Stimulated activated CD4-positive, alpha-beta T cell treated with anti-CD3 and anti-CD28 coated beads, Interleukin-1b, Interleukin-23, amount 100 ng/mL, for 1 hour (primary cell): ENCODE measurements at regions not wholly inside any gene's neighbourhood (a gene's known extent, or its start where the extent isn't known, plus 50 kb on each side); places are given as distances from the start of the nearest gene placed in this dataset.
"Not testable (repeated sequence)": the region's sequence is repeated elsewhere in the genome, so short reads cannot be mapped to it uniquely, and the experiment has no call there.

Source experiments
- DNase-seq, 2 donors: peaks; one replicate each; pipeline ENCODE4 v3.0.0-alpha.2; 2020; ENCODE audit warnings: low read depth in 2 of 2

DNA sequence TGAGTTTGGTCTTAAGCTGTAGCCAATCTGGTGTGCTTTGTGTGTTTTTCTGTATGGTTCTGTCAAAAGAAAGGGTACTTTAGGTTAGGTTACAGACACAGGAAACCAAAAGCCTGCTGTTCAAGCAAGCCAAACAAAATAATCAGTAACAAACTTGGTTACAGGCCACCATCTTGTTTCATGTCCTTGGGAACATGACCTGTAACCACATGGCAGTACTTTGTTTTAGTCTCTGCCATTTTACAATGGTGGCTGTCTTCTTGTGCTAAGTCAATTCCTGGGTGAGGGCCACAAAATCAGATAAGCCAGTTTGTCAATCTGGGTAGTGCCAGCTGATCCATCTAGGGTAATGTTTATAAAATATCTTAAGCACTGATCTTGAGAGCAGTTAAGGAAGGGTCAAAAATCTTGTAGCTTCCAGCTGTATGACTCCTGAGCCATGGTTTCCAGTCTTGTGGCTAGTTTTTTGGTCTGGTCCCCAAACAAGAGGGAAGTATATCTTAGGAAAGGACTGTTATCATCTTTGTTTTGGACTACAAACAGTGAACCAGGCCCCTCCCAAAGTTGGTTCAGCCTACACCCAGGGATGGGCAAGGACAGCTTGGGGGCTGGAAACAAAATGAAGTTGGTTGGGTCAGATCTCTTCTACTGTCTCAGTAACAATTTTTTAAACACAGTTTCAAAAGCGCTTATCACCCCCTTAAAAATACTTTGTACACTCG, 90.0 kb downstream of the IGLL5 start:
- DNase-seq: no peak

DNA sequence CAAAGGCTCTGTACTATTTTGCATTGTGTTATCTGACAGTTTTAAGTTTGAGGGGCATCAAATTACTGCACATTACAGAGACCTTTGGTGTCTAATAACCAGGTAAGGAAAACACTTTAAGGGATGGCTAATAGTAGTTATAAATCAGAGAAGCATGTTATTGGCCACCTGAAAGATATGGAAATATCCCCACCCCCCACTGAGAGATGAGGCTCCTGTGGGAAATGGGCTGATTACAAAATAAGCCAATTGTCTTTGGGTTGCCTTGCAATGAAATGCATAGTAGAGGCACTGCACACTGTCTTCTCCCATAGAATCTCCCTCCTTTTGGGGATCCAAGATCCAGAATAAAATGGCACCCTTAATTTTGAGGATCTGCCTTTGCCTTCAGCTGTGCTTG, 91.0 kb downstream of the IGLL5 start:
- DNase-seq: no peak

DNA sequence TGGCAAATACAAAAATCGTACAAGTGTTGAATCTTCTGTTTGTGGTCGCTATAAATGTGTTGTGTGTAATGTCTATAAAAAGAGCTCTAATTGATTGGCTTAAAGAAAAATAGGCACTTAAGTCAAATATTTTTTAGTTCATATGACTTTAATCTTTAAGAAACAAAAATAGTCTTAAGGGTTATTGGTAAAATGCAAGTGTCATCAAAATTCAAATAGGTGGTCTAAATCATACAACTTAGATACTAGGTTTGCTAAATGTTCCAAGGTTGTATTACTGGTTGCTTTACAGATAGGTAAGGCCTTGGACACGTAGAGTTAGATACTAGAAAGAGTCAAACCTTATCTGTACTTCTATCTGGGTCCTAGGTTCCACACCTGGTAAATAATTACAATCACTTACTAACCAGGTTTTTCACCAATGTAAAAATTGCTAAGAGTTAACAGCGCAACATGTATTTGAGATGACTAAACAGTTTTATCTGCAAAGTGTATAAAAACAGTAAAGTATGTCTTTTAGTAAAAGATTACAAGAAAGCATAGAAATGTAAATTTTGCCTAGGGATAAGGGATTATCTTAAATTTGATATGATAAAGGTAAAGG, 91.1 kb upstream of the GNAZ start:
- DNase-seq: no peak

DNA sequence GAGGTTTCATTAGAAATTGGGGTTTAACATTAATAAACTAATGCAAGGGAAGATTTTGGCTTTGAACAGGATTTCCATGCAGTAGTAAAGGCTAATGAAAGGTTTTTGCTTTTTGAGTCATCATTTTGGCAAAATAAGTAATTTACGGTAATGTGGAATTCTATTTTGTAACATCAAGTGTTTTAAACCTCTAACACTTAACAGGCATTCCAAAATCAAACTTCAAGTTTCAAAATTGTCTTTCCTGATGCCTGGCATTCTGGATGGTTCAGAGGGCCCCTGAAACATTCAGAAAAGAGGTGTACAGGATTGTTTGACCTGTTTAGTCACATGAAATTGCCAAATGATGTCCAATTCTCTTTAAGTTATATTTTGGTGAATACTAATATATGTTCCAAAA, 90.4 kb upstream of the GNAZ start:
- DNase-seq: no peak

DNA sequence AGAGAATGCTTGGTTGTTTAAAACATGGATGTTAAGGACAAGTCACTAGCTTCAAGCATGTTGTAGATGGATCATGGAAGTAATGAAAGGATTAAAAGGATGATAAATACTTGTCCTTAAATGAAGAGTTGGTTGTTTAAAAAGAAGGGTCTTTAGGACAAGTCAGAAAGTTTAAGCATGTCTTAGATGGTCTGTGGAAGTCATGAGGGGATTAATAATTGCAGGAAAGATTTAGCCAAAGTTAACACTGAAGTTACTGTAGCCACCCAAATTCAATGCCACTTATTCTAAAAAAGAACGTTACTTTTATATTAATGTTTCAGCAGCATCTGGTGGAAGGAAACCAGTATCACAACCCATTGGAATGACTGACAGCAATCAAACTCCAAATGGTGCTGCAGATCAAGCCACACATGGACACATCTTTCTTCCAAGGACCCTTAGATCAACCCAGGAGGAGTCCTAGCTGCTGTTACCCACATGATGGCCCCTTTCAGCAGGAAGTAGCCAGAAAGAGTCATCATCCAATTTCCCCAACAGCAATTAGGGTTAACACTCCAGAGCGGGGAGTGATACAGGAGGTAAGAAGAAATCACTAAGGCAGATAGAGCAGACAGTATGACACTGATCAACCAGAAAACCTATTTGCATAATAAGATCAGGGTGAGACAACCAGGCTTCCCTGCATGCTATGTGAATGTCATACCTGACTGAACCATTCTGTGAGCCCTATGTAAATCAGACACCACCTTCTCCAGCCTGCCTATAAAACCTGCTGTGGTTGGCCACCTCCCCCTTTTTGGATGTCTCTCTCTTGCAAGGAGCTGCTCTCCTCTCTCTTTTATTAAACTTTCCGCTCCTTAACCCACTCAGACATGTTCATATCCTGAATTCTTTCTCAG, 88.4 kb upstream of the GNAZ start:
- DNase-seq: no peak

DNA sequence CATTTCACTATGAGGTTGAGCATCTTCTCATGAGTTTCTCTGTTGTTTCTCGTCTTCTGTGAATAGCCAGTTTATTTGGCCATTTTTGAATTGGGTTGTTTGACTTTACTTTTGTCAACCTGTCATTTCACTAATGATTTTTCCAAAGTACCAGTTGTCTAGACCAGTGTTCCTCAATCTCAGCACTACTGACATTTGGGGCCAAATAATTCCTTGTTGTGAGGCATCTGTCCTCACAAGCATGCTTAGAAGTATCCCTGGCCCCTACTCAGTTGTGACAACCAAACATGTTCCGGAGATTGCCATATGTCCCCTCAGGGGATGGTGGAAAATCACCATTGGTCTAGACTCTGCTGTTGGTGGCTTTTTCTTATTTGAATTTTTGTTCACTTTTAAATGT, 87.7 kb upstream of the GNAZ start:
- no peak for DNase-seq

DNA sequence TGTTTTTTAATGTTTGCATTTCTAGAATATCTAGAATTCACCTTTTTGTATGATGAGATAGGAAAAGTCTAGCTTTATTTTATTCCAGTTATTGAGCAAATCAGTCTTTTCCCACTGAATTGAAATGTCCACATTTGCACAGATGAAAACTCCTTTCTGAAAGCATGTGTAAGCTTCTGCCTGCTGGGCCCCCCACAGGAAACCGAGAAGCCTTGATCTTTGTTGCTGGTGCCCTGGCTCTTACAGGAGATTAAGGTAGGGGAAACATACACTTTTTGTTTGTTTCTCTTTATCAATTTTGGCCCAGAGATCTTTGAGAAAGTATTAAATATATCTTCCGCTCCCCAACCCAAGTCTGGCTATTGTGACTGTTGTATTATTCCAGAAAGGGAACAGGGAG, 87.2 kb upstream of the GNAZ start:
- no peak for DNase-seq

DNA sequence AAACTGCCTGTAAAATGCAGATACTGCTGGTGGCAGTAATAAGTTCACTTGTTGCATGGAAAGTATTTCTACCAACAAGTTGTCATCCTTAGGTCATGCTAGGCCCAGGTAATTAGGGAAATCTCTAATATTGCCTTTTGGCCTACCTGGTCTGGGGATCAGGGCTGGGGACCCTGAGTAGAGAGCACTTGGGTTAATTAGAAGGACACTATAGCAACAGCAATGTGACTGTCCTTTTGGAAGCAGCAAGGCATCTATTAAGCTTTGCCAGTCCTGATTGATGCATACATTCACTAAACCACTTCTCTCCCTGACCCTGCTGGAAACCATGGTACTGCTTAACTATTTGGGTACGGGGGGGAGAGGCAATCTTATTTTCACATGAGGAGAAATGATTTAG, 86.5 kb upstream of the GNAZ start:
- no peak for DNase-seq

DNA sequence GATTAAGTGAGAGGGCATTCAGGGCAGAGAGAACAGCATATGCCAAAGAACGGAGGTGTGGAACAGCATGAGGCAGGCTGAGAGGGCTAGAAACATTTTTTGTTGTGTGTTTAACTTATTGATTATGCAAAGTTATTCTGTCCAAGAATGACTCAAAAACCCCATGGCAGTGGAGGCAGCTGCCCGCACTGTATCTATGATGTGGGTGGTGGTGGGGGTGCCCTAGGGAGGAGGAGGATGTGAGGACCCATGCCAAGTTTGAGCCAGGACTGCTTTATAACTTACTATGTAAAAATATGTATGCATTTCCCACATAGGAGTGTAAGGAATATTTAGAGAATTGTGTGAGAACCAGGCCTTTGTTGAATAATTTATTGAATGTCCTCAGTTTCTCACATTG, 85.4 kb upstream of the GNAZ start:
- no peak for DNase-seq

DNA sequence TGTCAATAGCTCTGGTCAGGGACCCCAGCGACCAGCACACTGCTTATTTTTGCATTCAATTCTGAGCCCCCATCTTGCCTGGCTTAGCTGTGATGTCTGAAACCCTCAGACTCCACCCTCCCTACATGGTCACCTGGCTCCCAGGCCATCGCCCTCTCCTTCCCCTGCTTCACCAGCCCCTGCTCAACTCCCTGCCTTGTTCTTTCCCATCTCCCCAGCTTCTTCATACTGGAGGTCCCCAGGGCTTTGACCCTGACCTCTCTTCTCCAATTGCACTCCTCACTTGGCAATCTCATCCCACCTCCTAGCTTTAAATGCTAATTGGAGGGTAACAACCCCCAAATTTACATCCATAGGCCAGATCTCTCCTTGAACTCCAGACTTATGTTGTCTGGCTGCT, 84.3 kb upstream of the GNAZ start:
- no peak for DNase-seq

DNA sequence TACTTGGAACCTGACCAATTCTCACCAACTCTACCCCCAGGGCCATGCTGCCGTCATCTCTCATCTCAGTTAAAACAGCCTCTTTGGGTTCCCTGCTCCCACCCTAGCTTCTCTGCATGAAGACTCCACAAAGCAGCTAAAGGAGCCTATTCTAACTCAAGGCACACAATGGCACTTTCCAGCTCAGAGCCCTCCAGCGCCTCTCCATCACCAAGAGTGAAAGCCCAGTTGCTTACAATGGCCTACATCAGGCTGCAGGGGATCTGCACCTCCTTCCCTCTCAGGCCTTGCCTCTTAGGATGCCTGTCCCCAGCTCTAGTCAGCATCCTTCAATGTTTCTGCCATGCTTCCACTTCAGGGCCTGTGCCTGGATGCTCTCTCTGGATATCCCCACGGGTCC, 83.7 kb upstream of the GNAZ start:
- no peak for DNase-seq

DNA sequence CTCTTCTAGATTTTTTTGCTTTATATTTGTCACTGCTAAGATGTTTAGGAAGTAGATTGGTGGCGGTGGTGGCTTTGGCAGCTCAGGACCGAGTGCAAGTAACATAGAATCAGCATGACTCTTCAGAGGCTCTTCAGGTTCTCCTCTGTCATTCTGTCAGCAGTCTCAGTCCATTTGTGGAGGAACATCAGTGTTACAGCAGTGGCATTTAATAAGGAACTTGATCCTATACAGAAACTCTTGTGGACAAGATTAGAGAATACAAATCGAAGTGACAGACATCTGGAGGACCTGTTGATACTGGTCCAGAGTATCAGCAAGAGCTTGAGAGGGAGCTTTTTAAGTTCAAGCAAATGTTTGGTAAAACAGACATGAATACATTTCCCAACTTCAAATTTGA, 82.2 kb upstream of the GNAZ start:
- DNase-seq: no peak

DNA sequence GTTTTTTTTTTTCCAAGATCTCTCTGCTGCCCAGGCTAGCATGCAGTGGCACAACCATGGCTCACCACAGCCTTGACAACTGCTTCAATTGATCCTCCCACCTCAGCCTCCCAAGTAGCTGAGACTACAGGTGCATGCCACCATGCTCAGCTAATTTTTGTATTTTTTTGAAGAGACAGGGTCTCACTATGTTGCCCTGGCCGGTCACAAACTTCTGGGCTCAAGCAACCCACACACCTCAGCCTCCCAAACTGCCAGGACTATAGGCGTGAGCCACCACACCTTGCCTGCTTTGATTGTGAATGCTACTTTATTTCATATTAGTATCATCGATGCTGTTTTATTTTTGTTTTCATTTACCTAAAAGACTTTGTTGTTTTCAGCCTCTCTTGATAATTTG, 81.5 kb upstream of the GNAZ start:
- DNase-seq: no peak

DNA sequence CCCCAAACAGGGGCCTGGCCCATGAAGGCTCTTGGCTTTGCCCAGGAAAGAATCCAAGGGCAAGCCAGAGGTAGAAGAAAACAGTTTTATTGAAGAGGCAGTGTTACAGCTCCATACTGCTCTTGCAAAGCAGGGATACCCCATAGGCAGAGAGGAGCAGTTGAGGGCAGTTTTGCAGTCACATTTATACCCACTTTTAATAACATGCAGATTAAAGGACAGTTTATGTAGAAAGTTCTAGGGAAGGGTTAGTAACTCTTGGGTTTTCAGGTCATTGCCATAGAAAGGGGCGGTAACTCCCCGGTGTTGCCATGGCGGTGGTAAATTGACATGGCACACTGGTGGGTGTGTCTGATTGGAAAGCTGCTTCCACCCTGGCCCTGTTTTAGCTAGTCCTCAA, 80.5 kb upstream of the GNAZ start:
- DNase-seq: no peak

DNA sequence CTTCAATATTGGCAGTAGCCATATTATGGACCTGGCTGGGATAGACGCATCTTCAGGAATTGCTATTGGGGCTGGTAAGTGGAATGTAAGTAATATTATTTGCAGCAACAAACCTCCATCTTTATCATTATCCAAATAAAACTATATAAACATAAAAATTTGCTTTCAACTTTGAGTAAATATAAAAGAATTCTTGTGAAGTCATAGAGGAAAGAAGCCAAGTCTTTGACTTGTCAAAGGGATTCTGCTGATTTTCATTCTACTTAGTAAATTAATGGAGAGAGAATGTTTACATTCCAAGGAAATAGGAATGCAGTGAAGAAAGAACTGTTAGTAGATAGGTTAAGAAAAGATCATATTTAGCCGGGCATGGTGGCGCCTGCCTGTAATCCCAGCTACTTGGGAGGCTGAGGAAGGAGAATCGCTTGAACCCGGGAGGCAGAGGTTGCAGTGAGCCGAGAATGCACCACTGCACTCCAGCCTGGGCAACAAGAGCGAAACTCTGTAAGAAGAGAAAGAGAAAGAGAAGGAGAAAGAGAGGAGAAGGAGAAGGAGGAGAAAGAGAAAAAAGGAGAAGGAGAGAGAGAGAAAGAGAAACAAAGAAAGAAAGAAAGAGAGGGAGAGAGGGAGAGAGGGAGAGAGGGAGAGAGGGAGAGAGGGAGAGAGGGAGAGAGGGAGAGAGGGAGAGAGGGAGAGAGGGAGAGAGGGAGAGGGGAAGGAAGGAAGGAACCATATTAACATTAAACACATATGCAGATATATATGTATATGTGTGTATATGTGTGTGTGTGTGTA, 79.4 kb upstream of the GNAZ start:
- DNase-seq: not testable (repeated sequence)

DNA sequence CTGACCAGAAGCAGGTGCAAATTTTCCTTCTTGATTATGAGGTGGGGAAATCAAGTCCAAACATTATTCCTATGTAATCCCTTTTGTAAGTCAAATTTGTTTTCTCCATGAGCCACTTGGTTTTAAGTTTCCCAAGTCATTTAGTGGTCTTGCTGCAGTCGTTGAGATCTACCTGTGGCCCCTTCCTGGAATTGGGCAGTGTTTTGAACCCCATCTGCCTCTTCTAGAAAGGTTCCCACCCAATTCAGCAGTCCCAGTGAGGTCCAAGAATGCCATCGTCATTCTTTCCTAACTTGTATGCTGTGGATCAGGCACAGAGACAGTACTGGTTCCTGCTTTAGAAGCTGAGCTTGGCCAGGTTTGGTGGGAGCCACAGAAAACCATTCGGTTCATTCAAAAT, 77.8 kb upstream of the GNAZ start:
- no peak for DNase-seq

DNA sequence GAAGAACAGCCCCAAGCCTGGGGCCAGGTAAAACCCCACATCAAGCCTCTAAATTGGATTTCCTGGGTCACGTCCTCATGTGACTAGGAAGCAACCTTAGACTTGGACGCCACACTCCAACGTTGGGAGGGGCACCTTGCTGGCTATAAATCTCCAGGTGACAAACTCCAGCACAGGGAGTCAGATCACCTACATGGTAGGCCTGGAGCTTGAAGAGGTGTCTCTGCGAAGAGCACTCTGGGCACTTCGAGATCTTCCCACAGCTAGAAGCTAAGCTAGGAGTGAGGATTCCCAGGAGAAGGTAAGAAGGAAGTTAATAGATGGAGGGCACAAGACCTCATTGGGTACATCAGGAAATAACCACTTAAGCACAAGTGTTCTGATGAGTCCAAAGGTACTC, 77.1 kb upstream of the GNAZ start:
- no peak for DNase-seq

DNA sequence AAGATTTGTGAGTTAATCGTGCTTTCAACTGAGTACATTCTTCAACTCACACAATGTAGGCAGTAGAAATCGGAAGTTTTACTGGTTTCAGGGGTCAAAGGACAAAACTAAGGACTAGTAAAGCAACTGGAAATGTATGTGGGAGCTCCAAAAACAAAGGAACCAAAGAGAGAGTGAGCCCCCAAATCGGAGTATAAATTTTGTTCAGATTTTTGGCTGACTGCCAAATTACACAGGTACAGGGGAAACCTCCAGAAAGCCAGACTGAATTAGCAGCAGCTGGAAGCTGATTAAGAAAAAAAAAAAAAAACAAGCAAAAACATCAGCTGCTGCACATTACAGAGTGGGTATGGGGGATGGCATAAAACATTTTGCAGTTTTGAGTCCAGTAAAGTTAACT, 75.2 kb upstream of the GNAZ start:
- no peak for DNase-seq

DNA sequence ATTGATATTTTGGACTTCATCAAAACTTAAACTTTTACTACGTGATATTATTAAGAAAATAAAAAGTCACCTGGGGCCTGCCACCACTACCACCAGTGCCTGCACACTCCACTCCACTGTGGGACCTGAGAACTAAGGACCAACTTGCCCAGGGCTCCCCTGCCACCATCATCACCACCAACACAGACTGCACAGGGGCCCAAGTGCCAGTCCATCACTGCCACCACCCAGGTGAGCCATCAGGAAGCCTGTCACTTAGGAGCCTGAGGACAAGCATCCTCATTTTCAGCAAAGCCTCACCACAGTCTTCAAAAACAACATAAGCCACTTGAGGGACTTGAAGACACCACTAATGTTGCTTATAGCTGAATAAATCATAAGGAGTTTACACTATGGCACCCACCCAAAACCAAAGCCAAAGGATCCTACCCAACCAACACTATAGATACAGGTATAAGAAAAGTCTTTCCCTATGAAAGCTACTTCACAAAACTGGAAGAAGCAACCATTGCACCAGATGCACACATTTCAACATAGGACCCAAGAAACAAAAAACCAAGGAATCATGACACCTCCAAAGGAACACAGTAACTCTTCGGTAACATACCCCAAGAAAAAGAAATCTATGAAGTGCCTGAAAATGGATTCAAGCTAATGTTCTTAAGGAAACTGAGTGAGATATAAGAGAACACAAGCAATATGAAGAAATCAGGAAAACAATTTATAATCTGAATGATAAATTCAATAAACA, 73.6 kb upstream of the GNAZ start:
- DNase-seq: no peak

DNA sequence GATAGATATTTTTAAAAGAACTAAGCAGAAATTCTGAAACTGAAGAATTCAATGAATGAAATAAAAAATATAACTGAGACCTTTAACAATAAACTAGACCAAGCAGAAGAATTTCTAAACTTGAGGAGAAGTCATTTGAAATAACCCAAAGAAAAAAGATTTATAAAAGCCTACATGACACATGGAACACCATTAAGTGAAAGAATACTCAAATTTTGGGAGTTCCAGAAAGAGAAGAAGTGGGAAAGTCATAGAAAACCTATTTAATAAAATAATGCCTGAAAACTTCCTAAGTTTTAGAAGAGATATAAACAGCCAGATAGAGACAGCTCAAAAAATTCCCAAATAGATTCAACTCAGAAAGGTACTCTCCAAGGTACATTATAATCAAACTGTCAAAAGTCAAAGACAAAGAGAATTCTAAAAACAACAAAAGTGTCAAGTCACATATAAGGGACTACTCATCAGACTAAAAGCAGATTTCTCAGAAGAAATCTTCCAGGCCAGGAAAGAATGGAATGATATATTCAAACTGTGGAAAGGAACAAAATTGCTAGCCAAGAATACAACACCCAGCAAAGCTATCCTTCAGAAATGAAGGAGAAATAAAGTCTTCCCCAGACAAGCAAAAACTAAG, 72.9 kb upstream of the GNAZ start:
- no peak for DNase-seq

DNA sequence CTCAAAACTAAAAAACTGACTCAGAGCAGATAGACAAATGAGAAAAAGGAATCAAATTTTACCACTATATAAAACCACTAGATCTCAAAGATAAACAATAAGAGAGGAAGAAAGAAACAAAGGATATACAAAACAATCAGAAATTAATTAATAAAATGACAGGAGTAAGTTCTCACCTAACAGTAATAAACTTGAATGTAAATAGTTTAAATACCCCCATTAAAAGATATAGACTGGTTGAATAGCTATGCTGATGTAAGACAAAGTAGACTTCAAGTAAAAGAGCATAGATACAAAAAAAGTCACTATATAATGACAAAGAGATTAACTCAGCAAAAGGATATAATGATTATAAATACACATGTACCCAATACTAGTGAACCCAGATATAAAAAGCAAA, 72.3 kb upstream of the GNAZ start:
- no peak for DNase-seq
